B cell (primary cell): ENCODE measurements at regions not wholly inside any gene's neighbourhood (a gene's known extent, or its start where the extent isn't known, plus 50 kb on each side); places are given as distances from the start of the nearest gene placed in this dataset.

Experiments used
- ATAC-seq: fragments of 200-7000 bp; cut with Tn5 transposase; one replicate; pipeline ENCODE4 v1.10.0; 2021; ENCODE audit warnings: low read depth, mild to moderate bottlenecking, moderate number of reproducible peaks, moderate library complexity
- CTCF ChIA-PET: fragments of 350-600 bp; sonication (Branson Sonifier 250); formaldehyde crosslinking; loops from one replicate; lab custom pipeline; 2021; ENCODE audit warnings: antibody characterized with exemption, inconsistent platforms; lab: Charles Lee
- POLR2A ChIA-PET: fragments of 350-600 bp; sonication (Branson Sonifier 250); formaldehyde crosslinking; loops from one replicate; lab custom pipeline; 2021; ENCODE audit warnings: antibody characterized with exemption; lab: Charles Lee
- DNase-seq: peaks from one replicate; pipeline ENCODE4 v3.0.0; 2013
- H2AFZ ChIP-seq: 2 replicates; pipeline ENCODE4 v1.6.1; 2012; ENCODE audit warnings: mild to moderate bottlenecking, low read depth, low read length; ENCODE audit not compliant: insufficient read depth, poor library complexity, severe bottlenecking
- H3K27ac ChIP-seq, 2 donors: 1 replicate in 1 of 2; 2 replicates in 1 of 2; pipeline ENCODE4 v1.5.1; 2012 to 2013; ENCODE audit warnings: low read length in 2 of 2, mild to moderate bottlenecking in 2 of 2, moderate library complexity in 1 of 2
- H3K27me3 ChIP-seq, 4 experiments: fragments of 200-600 bp in 1 of 4; sonication (generic) in 1 of 4; replicated peaks in 1 of 4; 1 replicate in 2 of 4; 2 replicates in 2 of 4; pipeline versions ENCODE4 v1.6.1 to v1.7.0; 2013 to 2016; ENCODE audit warnings: low read length in 3 of 4, mild to moderate bottlenecking in 2 of 4, mixed read lengths in 1 of 4, moderate library complexity in 1 of 4; ENCODE audit not compliant: insufficient read depth in 4 of 4, control insufficient read depth in 3 of 4; ENCODE audit errors: control extremely low read depth in 1 of 4
- H3K36me3 ChIP-seq, 2 experiments: replicated peaks in 1 of 2; 1 replicate in 1 of 2; 2 replicates in 1 of 2; pipeline versions ENCODE4 v1.6.1 to v1.7.1; 2013; ENCODE audit warnings: low read length in 1 of 2; ENCODE audit not compliant: insufficient read depth in 2 of 2, control insufficient read depth in 1 of 2; ENCODE audit errors: control extremely low read depth in 1 of 2, extremely low read depth in 1 of 2
- H3K4me1 ChIP-seq, 2 donors: fragments of 200-600 bp in 1 of 2; sonication (generic) in 1 of 2; 1 replicate in 1 of 2; 2 replicates in 1 of 2; pipeline versions ENCODE4 v1.5.1 to v1.6.1; 2013 to 2017; ENCODE audit warnings: low read length in 2 of 2; ENCODE audit not compliant: control insufficient read depth in 2 of 2, insufficient read depth in 2 of 2
- H3K4me2 ChIP-seq: replicated peaks from 2 replicates; pipeline ENCODE3; 2012; ENCODE audit warnings: mild to moderate bottlenecking, low read depth, low read length; ENCODE audit not compliant: poor library complexity, severe bottlenecking
- H3K4me3 ChIP-seq, 5 experiments: fragments of 200-600 bp in 1 of 5; sonication (generic) in 1 of 5; 1 replicate in 3 of 5; 2 replicates in 2 of 5; pipeline versions ENCODE4 v1.5.1 to v1.7.0; 2011 to 2016; ENCODE audit warnings: low read length in 4 of 5, mild to moderate bottlenecking in 4 of 5, low read depth in 2 of 5, control low read depth in 1 of 5, moderate library complexity in 1 of 5; ENCODE audit not compliant: insufficient read depth in 1 of 5; ENCODE audit errors: control extremely low read depth in 1 of 5, extremely low read depth in 1 of 5
- H3K79me2 ChIP-seq: fragments of 200-600 bp; sonication (generic); one replicate; pipeline ENCODE4 v1.6.0; 2016; ENCODE audit warnings: low read length; ENCODE audit not compliant: control insufficient read depth, insufficient read depth
- H3K9ac ChIP-seq: fragments of 200-600 bp; sonication (generic); 2 replicates; pipeline ENCODE4 v1.6.1; 2017; ENCODE audit warnings: mild to moderate bottlenecking, low read length, moderate library complexity
- H3K9me3 ChIP-seq, 3 donors: one replicate each; pipeline versions ENCODE4 v1.6.1 to v1.7.1; 2013; ENCODE audit warnings: low read length in 2 of 3; ENCODE audit not compliant: control insufficient read depth in 2 of 3, insufficient read depth in 1 of 3; ENCODE audit errors: control extremely low read depth in 1 of 3
- H4K20me1 ChIP-seq: 2 replicates; pipeline ENCODE4 v1.6.0; 2012; ENCODE audit warnings: mild to moderate bottlenecking, low read length; ENCODE audit not compliant: insufficient read depth, control insufficient read depth, poor library complexity, severe bottlenecking
- H3K27ac Mint-ChIP-seq: one replicate; pipeline ENCODE4 v1.8.0; 2021; ENCODE audit warnings: mixed read lengths
- H3K27me3 Mint-ChIP-seq: one replicate; pipeline ENCODE4 v1.8.0; 2021; ENCODE audit warnings: mixed read lengths
- H3K4me1 Mint-ChIP-seq: one replicate; pipeline ENCODE4 v1.8.0; 2021; ENCODE audit warnings: mixed read lengths
- H3K4me3 Mint-ChIP-seq: one replicate; pipeline ENCODE4 v1.8.0; 2021; ENCODE audit warnings: mixed read lengths
- H3K9me3 Mint-ChIP-seq: one replicate; pipeline ENCODE4 v1.8.0; 2022; ENCODE audit warnings: mixed read lengths; ENCODE audit not compliant: insufficient read depth
- CTCF ChIP-seq: fragments of 200-600 bp; IDR thresholded peaks from one replicate; pipeline ENCODE4 v1.8.0; 2022; ENCODE audit warnings: antibody characterized with exemption, mild to moderate bottlenecking
- EZH2 ChIP-seq: IDR thresholded peaks from 2 replicates; pipeline ENCODE4 v1.6.1; 2012; ENCODE audit warnings: borderline replicate concordance, low read depth, mild to moderate bottlenecking, moderate library complexity, low read length; ENCODE audit not compliant: insufficient read depth, poor library complexity, severe bottlenecking
- WGBS: methylation state at CpG from one replicate; pipeline ENCODE4 v1.1.5; 2013; ENCODE audit warnings: missing lambda C conversion rate; ENCODE audit not compliant: insufficient coverage; 5-methylcytosine and 5-hydroxymethylcytosine counted together
- intact Hi-C: fragments of 100-400 bp; cut with micrococcal nuclease; formaldehyde crosslinking; loops from one replicate; pipeline ENCODE4 v1.10.0; 2022

GRCh38 chr21:35840197-35840799 lies 220.0 kb downstream of the SETD4 start:
- peak; percentile 68 for DNase-seq
- H3K4me2 ChIP-seq: no peak overlapping the region
- no peaks in the 10 kb centered on the region for H3K79me2 ChIP-seq
- Mint-ChIP-seq H3K4me3 (no peak overlapping the region), H3K27ac (no peak overlapping the region), H3K4me1 (no peaks in the 10 kb centered on the region), H3K9me3 (no peaks in the 10 kb centered on the region), H3K27me3 (peaks cover 13% of the 10 kb centered on the region)
- ChIA-PET POLR2A (interaction anchor here (0.6 kb wide), 1 partner anchor 10 kb away, joined by 4 read pairs; no protein-coding TSS in a partner anchor), CTCF (interaction anchor here (0.6 to 8.8 kb wide), 45 partner anchors 9 to 1330 kb away, joined by 3 to 169 read pairs (median 5); no protein-coding TSS in a partner anchor)
- no peaks in the 10 kb centered on the region for H3K36me3 ChIP-seq
- H3K27me3 ChIP-seq: no peaks in the 10 kb centered on the region
- ATAC-seq: no peak
- no peaks in the 10 kb centered on the region for H3K9me3 ChIP-seq
- H4K20me1 ChIP-seq: no peaks in the 10 kb centered on the region
- no peak for TF ChIP-seq EZH2
- peak; percentile 86 for TF ChIP-seq CTCF
- H3K9ac ChIP-seq: no peak overlapping the region
- no peak overlapping the region for H3K27ac ChIP-seq
- H3K4me1 ChIP-seq: no peaks in the 10 kb centered on the region
- no CpG with 5 or more reads among the region's 2 CpGs for WGBS
- intact Hi-C loops: loop anchor here (1.0 to 2.0 kb wide), 6 partner anchors 189 to 1147 kb away; no protein-coding TSS in a partner anchor
- no peak overlapping the region for H3K4me3 ChIP-seq
- no peak overlapping the region for H2AFZ ChIP-seq

GRCh38 chr21:35838987-35839763 lies 221.2 kb downstream of the SETD4 start:
- Mint-ChIP-seq H3K27me3 (peaks cover 10% of the 10 kb centered on the region), H3K9me3 (no peaks in the 10 kb centered on the region), H3K4me1 (no peaks in the 10 kb centered on the region), H3K4me3 (no peak overlapping the region), H3K27ac (no peak overlapping the region)
- H3K4me1 ChIP-seq: no peaks in the 10 kb centered on the region
- H3K4me2 ChIP-seq: no peak overlapping the region
- H2AFZ ChIP-seq: no peak overlapping the region
- no peaks in the 10 kb centered on the region for H3K79me2 ChIP-seq
- no peak overlapping the region for H3K4me3 ChIP-seq
- no peaks in the 10 kb centered on the region for H3K27me3 ChIP-seq
- no peaks in the 10 kb centered on the region for H4K20me1 ChIP-seq
- no peak for DNase-seq
- H3K9ac ChIP-seq: no peak overlapping the region
- ChIA-PET CTCF (interaction anchor here (0.8 to 8.8 kb wide), 31 partner anchors 8 to 1329 kb away, joined by 3 to 169 read pairs (median 6); no protein-coding TSS in a partner anchor), POLR2A (no interaction called here)
- no peak for ATAC-seq
- intact Hi-C loops: no loop called here
- H3K36me3 ChIP-seq: no peaks in the 10 kb centered on the region
- H3K9me3 ChIP-seq: no peaks in the 10 kb centered on the region
- no peak for TF ChIP-seq CTCF
- TF ChIP-seq EZH2: no peak
- WGBS: 90% methylated on average over 5 of the region's 7 CpGs
- no peak overlapping the region for H3K27ac ChIP-seq
